ENCODE measurements at regions not wholly inside any gene's neighbourhood (a gene's known extent, or its start where the extent isn't known, plus 50 kb on each side); places are given as distances from the start of the nearest gene placed in this dataset.

- no peak for TF ChIP-seq NFIC (IDR thresholded peaks at IDR 0.05)
- TF ChIP-seq EP300 (IDR thresholded peaks at IDR 0.05; ENCODE audit: borderline replicate concordance) = no peak
- TF ChIP-seq FOXM1 (IDR thresholded peaks at IDR 0.05; ENCODE audit: borderline replicate concordance, low read depth) = 0 out of 2 replicates have a peak, but pooled peaks have one; percentile 19
- no peak for TF ChIP-seq CREB1 (IDR thresholded peaks at IDR 0.05; ENCODE audit: low read depth)
- TF ChIP-seq, protein P1, sequence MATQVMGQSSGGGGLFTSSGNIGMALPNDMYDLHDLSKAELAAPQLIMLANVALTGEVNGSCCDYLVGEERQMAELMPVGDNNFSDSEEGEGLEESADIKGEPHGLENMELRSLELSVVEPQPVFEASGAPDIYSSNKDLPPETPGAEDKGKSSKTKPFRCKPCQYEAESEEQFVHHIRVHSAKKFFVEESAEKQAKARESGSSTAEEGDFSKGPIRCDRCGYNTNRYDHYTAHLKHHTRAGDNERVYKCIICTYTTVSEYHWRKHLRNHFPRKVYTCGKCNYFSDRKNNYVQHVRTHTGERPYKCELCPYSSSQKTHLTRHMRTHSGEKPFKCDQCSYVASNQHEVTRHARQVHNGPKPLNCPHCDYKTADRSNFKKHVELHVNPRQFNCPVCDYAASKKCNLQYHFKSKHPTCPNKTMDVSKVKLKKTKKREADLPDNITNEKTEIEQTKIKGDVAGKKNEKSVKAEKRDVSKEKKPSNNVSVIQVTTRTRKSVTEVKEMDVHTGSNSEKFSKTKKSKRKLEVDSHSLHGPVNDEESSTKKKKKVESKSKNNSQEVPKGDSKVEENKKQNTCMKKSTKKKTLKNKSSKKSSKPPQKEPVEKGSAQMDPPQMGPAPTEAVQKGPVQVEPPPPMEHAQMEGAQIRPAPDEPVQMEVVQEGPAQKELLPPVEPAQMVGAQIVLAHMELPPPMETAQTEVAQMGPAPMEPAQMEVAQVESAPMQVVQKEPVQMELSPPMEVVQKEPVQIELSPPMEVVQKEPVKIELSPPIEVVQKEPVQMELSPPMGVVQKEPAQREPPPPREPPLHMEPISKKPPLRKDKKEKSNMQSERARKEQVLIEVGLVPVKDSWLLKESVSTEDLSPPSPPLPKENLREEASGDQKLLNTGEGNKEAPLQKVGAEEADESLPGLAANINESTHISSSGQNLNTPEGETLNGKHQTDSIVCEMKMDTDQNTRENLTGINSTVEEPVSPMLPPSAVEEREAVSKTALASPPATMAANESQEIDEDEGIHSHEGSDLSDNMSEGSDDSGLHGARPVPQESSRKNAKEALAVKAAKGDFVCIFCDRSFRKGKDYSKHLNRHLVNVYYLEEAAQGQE (IDR thresholded peaks at IDR 0.05; ENCODE audit: low read depth) = no peak
- no peak for TF ChIP-seq EGR1 (IDR thresholded peaks at IDR 0.05)
- TF ChIP-seq YY1 (IDR thresholded peaks at IDR 0.05; ENCODE audit: low read depth) = no peak
- TF ChIP-seq, protein P2, sequence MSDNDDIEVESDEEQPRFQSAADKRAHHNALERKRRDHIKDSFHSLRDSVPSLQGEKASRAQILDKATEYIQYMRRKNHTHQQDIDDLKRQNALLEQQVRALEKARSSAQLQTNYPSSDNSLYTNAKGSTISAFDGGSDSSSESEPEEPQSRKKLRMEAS (IDR thresholded peaks at IDR 0.05) = no peak
- TF ChIP-seq RAD21 (IDR thresholded peaks at IDR 0.05; ENCODE audit: low read depth) = peak; percentile 62
- TF ChIP-seq TEAD4 (IDR thresholded peaks at IDR 0.05) = no peak
- TF ChIP-seq CEBPB (IDR thresholded peaks at IDR 0.05) = no peak
- TF ChIP-seq, protein P3, sequence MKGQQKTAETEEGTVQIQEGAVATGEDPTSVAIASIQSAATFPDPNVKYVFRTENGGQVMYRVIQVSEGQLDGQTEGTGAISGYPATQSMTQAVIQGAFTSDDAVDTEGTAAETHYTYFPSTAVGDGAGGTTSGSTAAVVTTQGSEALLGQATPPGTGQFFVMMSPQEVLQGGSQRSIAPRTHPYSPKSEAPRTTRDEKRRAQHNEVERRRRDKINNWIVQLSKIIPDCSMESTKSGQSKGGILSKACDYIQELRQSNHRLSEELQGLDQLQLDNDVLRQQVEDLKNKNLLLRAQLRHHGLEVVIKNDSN (IDR thresholded peaks at IDR 0.05) = no peak
- TF ChIP-seq TCF12 (IDR thresholded peaks at IDR 0.05; ENCODE audit: low read depth) = no peak
- no peak for TF ChIP-seq TAF1 (IDR thresholded peaks at IDR 0.05; ENCODE audit: low read depth)
- no peak for TF ChIP-seq ZBTB7A (IDR thresholded peaks at IDR 0.05; ENCODE audit: low read depth)
These were observed 277.6 kb upstream of the ADAMTS16 start for GRCh38 chr5:4862500-4862899.

- no peak for TF ChIP-seq TCF12 (IDR thresholded peaks at IDR 0.05; ENCODE audit: low read depth)
- TF ChIP-seq TAF1 (IDR thresholded peaks at IDR 0.05; ENCODE audit: low read depth) = no peak
- no peak for TF ChIP-seq ZBTB7A (IDR thresholded peaks at IDR 0.05; ENCODE audit: low read depth)
- no peak for TF ChIP-seq CREB1 (IDR thresholded peaks at IDR 0.05; ENCODE audit: low read depth)
- no peak for TF ChIP-seq EP300 (IDR thresholded peaks at IDR 0.05; ENCODE audit: borderline replicate concordance)
- TF ChIP-seq, protein P1 (IDR thresholded peaks at IDR 0.05; ENCODE audit: low read depth) = no peak
- TF ChIP-seq YY1 (IDR thresholded peaks at IDR 0.05; ENCODE audit: low read depth) = no peak
- no peak for TF ChIP-seq FOXM1 (IDR thresholded peaks at IDR 0.05; ENCODE audit: borderline replicate concordance, low read depth)
- no peak for TF ChIP-seq EGR1 (IDR thresholded peaks at IDR 0.05)
- TF ChIP-seq CEBPB (IDR thresholded peaks at IDR 0.05) = no peak
- no peak for TF ChIP-seq TEAD4 (IDR thresholded peaks at IDR 0.05)
- TF ChIP-seq, protein P2 (IDR thresholded peaks at IDR 0.05) = no peak
- TF ChIP-seq NFIC (IDR thresholded peaks at IDR 0.05) = no peak
- TF ChIP-seq, protein P3 (IDR thresholded peaks at IDR 0.05) = no peak
- no peak for TF ChIP-seq RAD21 (IDR thresholded peaks at IDR 0.05; ENCODE audit: low read depth)
These were observed 273.9 kb upstream of the ADAMTS16 start for GRCh38 chr5:4866131-4866659.

GRCh38 chr5:4866817-4867216 is 273.3 kb upstream of the ADAMTS16 start:
- TF ChIP-seq, protein P1 (IDR thresholded peaks at IDR 0.05; ENCODE audit: low read depth) = no peak
- no peak for TF ChIP-seq ZBTB7A (IDR thresholded peaks at IDR 0.05; ENCODE audit: low read depth)
- TF ChIP-seq FOXM1 (IDR thresholded peaks at IDR 0.05; ENCODE audit: borderline replicate concordance, low read depth) = no peak
- TF ChIP-seq, protein P2 (IDR thresholded peaks at IDR 0.05) = no peak
- no peak for TF ChIP-seq TAF1 (IDR thresholded peaks at IDR 0.05; ENCODE audit: low read depth)
- no peak for TF ChIP-seq TCF12 (IDR thresholded peaks at IDR 0.05; ENCODE audit: low read depth)
- no peak for TF ChIP-seq CREB1 (IDR thresholded peaks at IDR 0.05; ENCODE audit: low read depth)
- TF ChIP-seq TEAD4 (IDR thresholded peaks at IDR 0.05) = no peak
- no peak for TF ChIP-seq RAD21 (IDR thresholded peaks at IDR 0.05; ENCODE audit: low read depth)
- TF ChIP-seq YY1 (IDR thresholded peaks at IDR 0.05; ENCODE audit: low read depth) = no peak
- TF ChIP-seq, protein P3 (IDR thresholded peaks at IDR 0.05) = no peak
- TF ChIP-seq EGR1 (IDR thresholded peaks at IDR 0.05) = no peak
- no peak for TF ChIP-seq NFIC (IDR thresholded peaks at IDR 0.05)
- TF ChIP-seq EP300 (IDR thresholded peaks at IDR 0.05; ENCODE audit: borderline replicate concordance) = no peak
- no peak for TF ChIP-seq CEBPB (IDR thresholded peaks at IDR 0.05)

Data from Ishikawa (cell line).